Midbrain (tissue), 1 donor: ENCODE measurements at regions not wholly inside any gene's neighbourhood (a gene's known extent, or its start where the extent isn't known, plus 50 kb on each side); places are given as distances from the start of the nearest gene placed in this dataset.

Experiments used
- DNase-seq: peaks from one replicate; lab custom pipeline; 2025; lab: John Stamatoyannopoulos, UW

DNA sequence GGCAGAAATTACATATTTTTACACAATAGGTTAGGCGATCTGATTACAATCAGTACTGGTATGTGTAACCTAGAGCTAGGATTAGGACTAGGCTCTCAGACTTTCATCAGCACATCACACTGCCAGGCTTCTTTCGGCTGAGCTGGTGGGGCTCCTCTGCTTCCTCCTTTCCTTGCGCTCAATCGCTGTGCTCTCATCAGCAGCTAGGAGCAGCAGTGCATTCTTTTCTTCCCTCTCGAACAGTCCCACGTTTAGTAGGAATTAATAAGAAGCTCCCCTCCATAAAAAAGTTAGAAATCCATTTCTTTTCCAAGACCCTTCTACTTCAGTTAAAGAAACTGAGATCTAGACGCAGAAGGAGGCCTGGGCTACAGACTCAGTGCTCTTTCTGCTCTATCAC is 350.4 kb downstream of the SPRY1 start:
- no peak for DNase-seq

DNA sequence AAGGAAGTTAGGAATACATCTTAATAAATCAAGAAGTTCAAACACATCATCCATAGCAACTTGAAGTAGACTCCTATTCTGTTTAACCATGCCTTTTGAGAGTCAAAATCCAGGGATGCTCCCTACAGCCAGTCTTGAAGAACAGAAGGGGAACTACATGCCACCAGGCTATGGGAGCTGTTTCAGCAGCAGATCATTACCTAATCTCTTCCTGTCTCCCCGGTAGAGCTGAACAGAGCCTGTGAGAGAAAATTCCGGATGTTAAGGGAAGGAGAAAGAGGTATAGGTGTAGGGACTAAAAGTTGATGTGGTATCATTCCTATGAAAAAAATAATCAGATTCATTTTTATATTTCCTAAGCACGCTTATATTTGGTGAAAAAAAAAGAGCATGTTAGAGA is 352.2 kb downstream of the SPRY1 start:
- no peak for DNase-seq

DNA sequence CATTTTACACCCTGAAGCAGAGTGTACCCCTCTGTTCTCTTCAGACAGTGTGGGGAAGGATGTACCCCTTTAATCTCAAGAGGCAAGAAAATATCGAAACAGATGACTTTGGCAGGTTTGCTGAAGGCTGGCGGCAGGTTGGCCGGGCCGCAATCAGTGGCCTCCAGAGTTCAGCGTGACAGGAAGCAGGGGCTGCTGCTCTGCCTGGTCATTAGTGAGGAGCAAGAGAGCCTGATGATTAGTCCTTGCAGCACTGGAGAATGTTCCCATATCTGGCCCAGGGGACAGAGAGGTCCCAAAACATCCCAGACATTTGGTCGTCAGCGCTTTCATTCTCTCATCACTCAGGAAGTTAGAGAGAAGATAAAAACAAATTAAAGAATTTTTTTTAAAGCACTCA is 352.8 kb downstream of the SPRY1 start:
- no peak for DNase-seq

DNA sequence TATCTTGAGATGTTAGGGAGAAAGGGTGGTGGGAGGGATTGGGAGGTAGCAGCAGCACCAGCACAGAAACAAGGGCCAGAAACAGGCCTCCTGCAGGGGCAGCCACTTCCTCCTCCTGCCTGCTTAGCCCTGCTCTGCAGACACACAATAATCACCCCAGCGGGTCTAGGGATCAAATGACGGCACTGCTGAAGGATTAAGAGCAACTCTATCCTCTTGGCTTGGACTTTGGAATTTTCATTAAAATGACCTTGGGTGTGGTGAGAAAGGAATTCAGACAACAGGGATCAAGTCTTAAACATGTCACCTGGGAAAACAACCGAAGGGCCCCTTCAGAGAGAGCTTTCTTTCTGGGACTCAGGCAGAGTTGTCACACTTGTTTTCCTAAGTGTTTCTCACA is 353.4 kb downstream of the SPRY1 start:
- no peak for DNase-seq

DNA sequence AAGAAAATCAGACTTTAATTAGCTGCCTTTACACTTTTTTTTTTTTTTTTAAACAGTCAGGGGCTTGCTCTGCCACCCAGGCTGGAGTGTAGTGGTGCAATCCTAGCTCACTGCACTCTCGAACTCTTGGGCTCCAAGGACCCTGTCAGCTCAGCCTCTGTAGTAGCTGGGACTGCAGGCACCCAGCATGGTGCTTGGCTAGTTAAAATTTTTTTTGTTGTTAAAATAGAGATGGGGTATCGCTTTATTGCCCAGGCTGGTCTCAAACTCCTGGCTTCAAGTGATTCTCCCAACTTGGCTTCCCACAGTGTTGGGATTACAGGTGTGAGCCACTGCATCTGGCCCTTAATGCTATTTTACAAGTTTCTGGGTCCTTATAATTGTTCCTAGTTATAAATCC is 359.1 kb downstream of the SPRY1 start:
- DNase-seq = no peak

DNA sequence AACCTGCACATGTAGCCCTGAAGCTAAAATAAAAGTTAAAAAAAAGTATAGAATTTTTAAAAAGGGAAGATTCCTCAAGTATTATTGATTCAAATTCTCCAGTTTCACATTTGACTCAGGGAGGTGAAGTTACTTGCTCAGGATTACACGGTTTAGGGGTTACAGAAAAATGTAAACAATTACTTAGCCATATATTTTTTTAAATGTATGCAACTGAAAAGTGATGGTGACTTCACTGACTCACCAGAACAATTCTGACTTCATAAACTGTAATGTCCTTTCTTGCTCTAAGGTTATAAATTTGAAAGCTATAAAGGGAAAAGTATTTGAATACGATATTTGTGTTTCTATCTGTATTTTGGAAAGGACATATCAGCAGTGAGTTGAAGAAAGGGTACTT is 371.2 kb downstream of the SPRY1 start:
- DNase-seq = no peak

DNA sequence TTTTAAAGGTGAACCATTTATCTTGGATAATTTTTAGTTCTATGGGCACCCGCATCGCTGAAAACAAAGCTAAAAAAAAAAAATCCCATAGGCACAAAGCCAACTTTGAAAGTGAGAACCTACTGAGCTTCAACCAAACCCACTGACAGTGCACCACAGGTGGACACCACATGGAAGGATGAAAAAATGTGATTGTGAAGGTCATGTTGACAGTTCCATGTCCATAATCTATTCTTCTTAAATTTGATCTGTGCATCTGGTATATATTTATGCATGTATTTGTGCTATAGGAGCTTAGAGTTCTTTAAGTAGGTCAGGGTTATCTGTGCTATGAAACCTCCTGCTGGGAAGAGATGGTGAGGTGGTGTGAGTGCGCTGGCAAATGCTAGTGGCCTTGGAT is 374.3 kb downstream of the SPRY1 start:
- DNase-seq = no peak

DNA sequence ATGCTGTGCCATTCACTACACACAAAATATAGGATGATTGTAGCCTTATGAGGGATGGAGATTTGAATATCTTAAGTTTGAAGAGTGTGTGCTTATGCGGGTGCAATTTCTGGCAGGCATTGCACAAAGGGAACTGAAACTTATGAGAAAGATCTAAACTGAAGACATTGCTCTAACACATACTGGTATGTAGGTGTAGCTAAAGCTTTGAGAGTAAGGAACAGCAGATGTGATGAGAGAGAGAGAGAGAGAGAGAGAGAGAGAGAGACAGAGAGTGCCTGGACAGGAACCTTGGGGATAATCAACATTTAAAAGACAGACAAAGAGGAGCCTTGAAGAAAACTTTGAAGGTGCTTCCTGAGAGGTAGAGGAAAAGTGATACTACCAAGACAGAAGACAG is 379.7 kb downstream of the SPRY1 start:
- no peak for DNase-seq

DNA sequence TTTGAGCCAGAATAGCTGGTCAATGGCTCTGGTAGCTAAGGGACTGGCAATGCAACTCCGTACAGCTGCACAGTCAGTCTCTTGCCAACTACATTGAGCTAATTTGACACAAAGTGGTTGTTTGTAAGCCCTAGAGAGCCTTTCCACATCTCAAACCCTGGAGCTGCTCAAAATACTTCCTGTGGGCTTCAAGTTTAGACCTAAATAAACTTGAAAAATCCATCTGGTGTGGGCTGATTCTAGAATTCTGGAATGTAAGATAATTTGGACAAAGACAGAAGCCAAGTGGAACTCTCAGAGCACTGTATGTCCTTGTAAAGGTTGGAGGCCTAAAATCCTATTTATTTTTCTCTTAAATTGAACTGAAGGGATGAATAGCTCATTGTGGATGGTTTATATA is 380.8 kb downstream of the SPRY1 start:
- DNase-seq = no peak

DNA sequence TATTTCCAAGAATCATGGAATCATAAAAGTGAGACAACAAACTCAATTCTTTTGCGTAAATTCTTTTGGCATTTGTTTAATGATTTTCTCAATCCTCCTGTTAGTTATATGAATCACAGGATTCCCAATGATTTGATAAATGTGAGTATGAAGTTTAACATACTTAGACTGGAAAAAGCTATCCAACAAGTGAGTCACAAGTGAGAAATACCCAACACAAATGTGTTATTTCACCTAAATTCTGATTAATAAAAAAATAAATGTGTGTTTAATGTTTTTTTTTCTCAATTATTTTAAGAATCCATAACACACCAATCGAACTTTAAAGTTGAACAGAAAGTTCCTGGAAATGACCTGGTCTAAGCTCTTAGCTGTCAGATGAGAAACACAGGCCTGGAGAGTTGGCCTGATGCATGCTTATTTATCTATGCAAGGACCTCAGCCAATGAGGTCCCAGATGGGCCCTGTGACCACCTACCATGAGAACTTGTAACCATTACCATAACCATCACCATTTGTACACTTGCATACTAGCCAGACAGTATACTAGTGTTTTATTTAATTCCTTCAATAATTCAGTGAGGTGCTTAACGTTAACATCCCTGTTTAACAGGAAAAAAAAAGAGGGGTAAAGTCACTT is 386.7 kb downstream of the SPRY1 start:
- no peak for DNase-seq

DNA sequence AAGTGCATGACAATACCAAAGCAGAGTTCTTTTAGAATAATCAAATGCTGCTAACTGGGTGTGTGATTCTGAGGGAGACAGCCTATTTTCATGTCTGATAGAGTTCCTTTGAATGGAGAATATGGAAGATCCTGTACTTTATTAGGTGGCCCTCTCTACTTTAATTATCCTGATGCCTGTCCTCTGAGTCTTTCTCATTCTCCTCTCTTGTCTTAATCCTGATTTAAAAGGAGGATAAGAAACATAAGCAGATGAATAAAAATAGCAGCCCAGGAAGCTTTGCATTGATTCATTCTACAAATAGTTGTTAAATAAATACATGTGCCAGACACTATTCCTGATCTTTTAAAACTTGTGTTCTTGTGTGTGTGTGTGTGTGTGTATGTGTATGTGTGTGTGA is 387.3 kb downstream of the SPRY1 start:
- DNase-seq = no peak

DNA sequence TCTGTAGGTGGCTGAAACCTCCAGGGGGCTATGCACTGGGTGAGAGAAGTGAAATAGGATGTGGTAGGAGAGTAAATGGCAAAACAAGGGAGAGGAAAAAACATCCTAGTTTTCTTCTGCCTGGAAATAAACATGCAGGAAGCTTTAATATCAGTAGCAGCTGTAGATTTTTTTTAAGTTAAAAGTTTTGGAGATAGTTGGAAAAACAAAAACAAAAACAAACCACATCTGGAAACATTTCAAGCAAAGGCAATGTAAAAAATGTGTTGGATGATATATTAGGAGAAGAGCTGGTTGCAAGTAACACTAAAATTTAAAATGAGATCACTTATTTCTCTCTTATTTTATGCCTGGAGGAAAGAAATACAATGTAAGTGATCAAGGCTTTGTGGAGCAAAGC is 388.0 kb downstream of the SPRY1 start:
- no peak for DNase-seq

DNA sequence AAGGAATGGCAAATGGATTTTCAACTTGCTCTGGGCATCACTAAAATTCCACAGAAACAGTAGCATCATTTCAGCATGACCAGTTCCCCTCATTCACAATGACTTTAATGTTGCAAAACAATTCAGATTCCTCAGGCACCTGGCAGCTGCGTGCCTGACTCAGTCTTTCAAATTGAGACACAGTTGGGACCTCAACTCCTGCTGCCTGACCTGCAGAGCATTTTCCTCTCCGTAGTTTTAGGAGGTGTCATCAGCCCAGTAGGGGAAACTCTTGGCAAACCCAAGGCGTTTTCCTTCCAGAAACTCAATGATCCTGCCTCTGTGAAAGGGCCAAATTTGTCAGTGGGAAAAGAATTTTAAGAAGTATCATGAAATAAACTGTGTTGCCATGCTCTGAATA is 388.9 kb downstream of the SPRY1 start:
- no peak for DNase-seq

DNA sequence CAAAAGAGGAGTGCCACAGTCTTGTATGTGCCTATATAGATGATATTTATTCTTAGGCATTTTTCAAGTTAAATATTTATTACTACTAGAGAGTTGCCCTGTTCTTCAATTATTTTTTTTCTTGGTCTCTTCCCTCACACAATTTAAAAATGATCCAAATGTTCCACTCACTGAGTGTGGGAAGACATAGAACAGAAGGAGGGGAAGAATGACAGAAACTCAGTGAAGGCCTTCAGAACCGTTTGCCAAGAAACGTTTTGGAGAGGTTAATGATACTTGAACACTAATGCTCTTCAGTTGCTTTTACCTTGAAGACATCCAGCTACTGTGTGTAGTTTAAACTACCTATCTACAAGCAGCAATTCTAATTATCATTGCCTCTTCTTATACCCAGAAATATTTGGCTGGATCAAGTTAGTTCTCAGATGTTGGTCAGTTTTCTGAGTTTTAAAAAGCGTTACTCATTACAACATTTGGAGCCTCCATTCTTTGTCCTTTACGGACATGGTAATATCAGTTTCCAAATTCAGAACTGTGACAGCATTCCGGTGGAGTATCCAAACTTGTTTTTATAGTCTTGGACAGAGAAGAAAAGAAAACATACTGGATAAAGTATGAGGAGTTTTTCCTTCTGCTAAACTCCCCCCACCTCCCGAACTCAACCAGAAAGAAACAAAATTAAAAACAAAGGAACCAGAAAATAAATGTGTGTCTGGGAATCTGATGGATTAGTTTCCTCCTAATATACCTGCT is 389.7 kb downstream of the SPRY1 start:
- DNase-seq = no peak

DNA sequence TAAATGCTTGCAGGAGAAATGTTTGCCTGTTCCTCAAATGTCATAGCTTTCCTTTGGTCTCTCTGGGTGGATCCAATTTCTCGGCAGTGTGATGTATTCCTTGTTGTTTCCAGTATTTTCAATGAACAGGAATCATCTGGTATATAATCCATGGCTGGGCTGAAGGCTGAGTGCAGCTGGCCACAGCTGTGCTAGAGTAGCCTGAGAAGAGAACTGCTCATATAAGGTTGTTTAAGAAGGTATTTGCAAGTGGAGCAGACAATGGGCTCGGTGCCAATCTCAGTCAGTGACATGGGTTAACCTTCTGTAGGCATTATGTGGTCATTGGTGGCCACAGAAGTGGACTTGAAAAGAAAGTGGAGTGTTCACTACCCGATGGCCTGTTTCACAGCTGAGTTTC is 390.3 kb downstream of the SPRY1 start:
- DNase-seq = no peak

DNA sequence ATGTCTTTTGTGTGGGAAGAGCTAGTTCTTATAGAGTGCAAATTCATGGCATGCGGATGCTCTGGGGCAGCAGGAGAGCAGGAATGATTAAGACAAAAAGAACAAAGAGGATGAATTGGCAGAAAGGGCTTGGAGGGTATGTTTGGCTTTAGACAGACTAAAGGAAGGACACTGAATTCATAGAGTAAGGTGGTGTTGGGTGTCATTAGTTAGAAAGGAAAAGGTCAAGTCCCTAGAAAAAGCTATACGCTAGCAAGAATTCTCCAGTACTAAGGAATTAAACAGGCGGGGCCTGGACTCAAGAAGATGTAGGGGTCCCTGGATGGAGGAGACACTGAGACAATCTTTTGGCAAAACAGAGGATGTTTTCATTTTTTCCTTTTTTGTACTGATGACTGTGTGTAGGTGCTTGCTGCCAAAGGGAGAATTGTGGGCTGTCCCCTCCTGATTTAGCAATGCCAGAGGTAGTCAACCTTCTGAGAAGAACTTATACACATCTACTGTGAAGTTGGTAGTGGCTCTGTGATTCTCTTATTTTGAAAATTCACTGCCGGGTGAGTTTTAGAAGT is 391.0 kb downstream of the SPRY1 start:
- no peak for DNase-seq

DNA sequence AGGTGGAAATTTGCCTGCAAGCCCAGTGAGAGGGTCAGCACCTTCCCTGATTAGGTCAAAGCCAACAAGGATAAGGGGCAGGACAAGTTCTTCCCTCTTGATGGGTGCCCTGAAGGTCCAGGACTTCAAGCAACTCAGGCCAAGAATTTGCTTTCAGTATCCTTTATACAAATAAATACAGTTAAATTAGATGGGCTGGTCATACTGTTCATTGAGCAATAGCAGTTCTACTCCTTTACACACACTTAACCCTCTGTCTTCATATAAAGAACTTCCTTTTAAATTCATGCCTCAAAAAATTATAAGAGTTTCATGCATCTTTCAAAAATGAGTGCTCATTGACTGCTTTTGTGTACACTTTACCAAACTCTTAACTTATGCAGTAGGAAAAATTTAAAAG is 392.0 kb downstream of the SPRY1 start:
- no peak for DNase-seq

DNA sequence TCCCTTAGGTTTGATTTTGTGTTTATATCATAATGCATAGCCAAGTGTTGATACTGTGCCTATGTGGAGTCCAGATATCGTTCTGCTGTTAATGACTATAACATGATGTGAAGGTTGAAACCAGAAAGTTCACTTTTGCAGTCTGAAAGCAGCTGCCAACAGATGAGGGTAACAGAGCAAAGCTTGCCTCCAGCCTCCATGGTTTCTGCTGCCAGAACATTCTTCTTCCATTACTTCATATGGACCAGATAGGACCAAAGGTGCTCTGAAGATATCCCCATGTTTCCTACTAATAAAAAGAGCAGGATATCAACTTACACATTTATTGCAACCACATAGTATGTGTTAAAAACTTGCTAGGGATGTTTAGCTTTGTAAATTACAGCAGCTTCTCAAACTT is 394.1 kb downstream of the SPRY1 start:
- DNase-seq = no peak

DNA sequence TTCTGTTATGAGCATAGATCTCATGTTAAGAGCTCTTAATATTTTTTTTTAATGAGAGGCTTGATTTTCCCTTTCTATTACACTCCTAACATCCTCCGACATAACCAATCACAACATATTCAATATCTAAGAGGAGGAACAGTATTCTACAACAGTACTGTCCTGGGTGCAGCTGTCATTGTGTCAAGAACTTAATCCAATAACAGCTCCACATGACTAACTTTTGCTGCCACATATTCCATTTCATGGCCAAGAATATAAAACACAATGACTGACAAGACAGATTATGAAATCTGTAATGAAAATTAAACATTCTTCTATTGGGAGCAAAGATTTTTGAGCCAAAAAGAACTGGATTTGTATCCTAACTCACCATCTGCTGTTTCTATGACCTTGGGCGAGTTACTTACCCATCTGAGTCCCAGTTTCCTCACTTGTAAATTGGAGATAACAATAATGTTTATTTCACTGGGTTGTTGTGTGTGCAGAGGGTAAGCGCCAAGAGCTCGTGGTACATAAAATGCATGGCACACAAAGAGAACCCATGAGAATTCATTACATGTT is 405.6 kb downstream of the SPRY1 start:
- no peak for DNase-seq

DNA sequence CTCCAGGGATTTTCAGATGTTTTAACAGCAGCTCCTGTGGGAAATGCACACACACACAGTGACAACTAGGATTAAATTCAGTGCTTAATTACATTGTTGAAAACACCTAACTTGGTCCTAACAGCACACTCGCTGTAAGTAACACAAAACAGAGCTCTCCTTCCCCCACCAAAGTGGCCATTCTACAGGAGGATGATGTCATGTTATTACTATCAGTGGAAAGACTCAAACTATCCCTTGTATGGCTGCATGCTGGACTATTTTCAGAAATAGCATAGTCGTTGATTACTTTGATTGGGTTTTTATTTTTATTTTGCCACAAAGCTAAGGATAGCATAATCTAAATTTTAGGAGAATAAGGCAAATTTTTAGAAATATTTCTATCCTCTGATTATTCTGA is 406.3 kb downstream of the SPRY1 start:
- no peak for DNase-seq

DNA sequence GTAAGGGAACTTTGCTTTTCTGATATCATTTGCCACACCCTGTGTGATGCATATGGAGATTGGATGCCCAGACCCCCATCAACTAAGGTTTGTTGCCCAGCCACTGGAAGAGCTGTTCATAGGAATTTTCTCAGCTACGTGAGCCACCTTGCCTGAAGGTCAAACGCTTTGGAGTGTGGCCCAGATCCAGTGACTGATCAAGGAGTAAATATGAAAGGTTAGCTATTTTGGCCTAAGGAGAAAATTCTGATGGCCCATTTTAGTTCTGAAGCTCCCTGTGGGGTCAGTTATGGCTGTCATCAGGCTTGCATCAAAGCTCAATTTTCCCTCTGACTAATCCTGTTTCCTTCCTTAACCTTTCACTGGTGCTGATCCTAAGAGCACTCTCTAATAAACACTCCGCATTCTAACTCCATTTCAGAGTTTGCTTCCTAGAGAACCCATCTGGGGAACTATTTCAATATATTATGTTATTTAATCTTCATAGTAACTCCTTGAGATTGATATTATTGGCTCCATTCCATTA is 407.7 kb downstream of the SPRY1 start:
- DNase-seq = no peak

DNA sequence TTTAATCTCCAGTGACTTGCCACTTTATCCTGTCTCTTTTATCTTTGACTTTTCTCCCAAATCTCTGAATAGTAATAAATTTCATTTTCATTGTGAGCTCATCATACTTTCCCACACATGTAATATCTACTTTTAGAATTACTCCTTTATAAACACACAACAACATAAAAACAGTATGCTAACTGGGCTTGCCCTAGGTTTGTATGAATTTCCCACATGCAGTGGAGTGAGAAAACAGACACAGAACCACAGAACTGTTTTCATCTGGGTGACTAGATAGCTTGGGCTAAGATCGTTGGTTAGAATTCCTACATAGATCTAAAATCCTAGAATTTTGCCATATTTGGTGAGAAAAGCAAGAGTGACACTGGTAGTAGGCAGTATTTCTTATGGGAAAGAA is 409.5 kb downstream of the SPRY1 start:
- no peak for DNase-seq

DNA sequence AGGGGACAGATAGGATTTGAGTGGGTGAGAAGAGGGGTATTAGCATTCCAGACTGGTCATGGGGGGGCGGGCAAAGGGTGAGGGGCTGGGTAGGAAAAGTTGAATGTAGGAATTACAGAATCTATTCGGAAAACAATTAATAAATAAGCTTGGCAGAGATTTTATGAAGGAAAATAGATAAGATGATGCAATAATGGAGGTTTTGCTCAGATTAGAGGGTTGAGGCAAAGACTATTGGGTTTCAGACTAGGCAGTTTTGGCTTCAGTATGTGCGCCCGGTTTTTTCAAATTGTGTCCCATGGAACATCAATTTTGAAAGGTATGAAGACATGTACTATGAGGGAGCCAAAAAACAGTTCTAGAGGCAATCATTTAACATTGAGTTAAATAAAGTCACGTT is 410.6 kb downstream of the SPRY1 start:
- DNase-seq = no peak
